ENCODE measurements at regions not wholly inside any gene's neighbourhood (a gene's known extent, or its start where the extent isn't known, plus 50 kb on each side); places are given as distances from the start of the nearest gene placed in this dataset.

GRCh38 chr11:19647816-19648215 is 64.8 kb upstream of the NAV2 start:
- no peak for TF ChIP-seq CTCF (IDR thresholded peaks at IDR 0.05; ENCODE audit: insufficient read depth, low read length)
- TF ChIP-seq REST (IDR thresholded peaks at IDR 0.05; ENCODE audit: insufficient replicate concordance, low read depth): no peak

All from HL-60 (cell line).